ENCODE measurements at regions not wholly inside any gene's neighbourhood (a gene's known extent, or its start where the extent isn't known, plus 50 kb on each side); places are given as distances from the start of the nearest gene placed in this dataset.
A peak's percentile ranks its signal among the peaks of the same experiment; 100 is the strongest.

DNA sequence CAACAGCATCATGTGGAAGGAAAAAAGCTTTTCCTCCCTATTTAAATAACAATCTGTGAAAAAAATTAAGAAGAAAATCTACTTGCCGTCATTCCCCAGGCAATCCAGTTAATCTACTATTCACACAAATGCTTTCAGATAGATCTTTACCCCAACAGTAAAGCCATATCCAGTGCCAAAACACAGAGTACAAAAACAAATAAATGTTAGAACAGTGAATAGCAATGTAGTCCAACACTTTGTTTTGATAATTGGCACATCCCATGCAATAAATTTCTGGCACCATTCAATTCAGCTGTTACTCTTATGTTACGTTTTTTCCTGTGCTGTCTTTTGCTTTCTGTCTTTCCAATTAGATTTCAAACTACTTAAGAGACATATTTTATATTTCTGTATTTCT, 2245.5 kb upstream of the WWC1 start:
- Histone ChIP-seq H3K9me2 (ENCODE audit: insufficient read depth, low read length) (no peaks in the 10 kb centered on the region), H3K79me2 (replicated peaks; ENCODE audit: insufficient read depth, low read length) (no peaks in the 10 kb centered on the region), H2AFZ (ENCODE audit: low read depth, low read length) (no peak overlapping the region), H3K27me3 (ENCODE audit: insufficient read depth, low read depth, low read length) (no peaks in the 10 kb centered on the region), H4K20me1 (ENCODE audit: insufficient read depth) (no peaks in the 10 kb centered on the region), H3F3A (ENCODE audit: insufficient read depth, low read length, poor library complexity, severe bottlenecking) (peaks cover 3% of the 10 kb centered on the region), H3K9ac (ENCODE audit: low read length) (no peak overlapping the region), H3K4me2 (ENCODE audit: low read length) (no peak overlapping the region), H3K36me3 (ENCODE audit: insufficient read depth, low read length) (no peaks in the 10 kb centered on the region), H3K9me3 (ENCODE audit: low read length) (no peaks in the 10 kb centered on the region), H3K4me3 (ENCODE audit: low read length) (no peak overlapping the region), H3K27ac (ENCODE audit: low read length) (no peak overlapping the region)
- TF ChIP-seq EP300 (conservative IDR thresholded peaks at IDR 0.05; ENCODE audit: poor library complexity, severe bottlenecking) (no peak), RAD21 (conservative IDR thresholded peaks at IDR 0.05) (no peak), EZH2 (IDR thresholded peaks at IDR 0.05; ENCODE audit: borderline replicate concordance, insufficient read depth, low read length, poor library complexity, severe bottlenecking) (no peak), SMC3 (conservative IDR thresholded peaks at IDR 0.05; ENCODE audit: poor library complexity) (no peak), MXI1 (conservative IDR thresholded peaks at IDR 0.05; ENCODE audit: poor library complexity, severe bottlenecking) (no peak), POLR2AphosphoS5 (IDR thresholded peaks at IDR 0.05) (no peak), TAF1 (IDR thresholded peaks at IDR 0.05; ENCODE audit: low read depth) (no peak)
- TF ChIP-seq, protein P1, sequence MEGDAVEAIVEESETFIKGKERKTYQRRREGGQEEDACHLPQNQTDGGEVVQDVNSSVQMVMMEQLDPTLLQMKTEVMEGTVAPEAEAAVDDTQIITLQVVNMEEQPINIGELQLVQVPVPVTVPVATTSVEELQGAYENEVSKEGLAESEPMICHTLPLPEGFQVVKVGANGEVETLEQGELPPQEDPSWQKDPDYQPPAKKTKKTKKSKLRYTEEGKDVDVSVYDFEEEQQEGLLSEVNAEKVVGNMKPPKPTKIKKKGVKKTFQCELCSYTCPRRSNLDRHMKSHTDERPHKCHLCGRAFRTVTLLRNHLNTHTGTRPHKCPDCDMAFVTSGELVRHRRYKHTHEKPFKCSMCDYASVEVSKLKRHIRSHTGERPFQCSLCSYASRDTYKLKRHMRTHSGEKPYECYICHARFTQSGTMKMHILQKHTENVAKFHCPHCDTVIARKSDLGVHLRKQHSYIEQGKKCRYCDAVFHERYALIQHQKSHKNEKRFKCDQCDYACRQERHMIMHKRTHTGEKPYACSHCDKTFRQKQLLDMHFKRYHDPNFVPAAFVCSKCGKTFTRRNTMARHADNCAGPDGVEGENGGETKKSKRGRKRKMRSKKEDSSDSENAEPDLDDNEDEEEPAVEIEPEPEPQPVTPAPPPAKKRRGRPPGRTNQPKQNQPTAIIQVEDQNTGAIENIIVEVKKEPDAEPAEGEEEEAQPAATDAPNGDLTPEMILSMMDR (IDR thresholded peaks at IDR 0.05; ENCODE audit: poor library complexity, severe bottlenecking): no peak
- TF ChIP-seq, protein P2, sequence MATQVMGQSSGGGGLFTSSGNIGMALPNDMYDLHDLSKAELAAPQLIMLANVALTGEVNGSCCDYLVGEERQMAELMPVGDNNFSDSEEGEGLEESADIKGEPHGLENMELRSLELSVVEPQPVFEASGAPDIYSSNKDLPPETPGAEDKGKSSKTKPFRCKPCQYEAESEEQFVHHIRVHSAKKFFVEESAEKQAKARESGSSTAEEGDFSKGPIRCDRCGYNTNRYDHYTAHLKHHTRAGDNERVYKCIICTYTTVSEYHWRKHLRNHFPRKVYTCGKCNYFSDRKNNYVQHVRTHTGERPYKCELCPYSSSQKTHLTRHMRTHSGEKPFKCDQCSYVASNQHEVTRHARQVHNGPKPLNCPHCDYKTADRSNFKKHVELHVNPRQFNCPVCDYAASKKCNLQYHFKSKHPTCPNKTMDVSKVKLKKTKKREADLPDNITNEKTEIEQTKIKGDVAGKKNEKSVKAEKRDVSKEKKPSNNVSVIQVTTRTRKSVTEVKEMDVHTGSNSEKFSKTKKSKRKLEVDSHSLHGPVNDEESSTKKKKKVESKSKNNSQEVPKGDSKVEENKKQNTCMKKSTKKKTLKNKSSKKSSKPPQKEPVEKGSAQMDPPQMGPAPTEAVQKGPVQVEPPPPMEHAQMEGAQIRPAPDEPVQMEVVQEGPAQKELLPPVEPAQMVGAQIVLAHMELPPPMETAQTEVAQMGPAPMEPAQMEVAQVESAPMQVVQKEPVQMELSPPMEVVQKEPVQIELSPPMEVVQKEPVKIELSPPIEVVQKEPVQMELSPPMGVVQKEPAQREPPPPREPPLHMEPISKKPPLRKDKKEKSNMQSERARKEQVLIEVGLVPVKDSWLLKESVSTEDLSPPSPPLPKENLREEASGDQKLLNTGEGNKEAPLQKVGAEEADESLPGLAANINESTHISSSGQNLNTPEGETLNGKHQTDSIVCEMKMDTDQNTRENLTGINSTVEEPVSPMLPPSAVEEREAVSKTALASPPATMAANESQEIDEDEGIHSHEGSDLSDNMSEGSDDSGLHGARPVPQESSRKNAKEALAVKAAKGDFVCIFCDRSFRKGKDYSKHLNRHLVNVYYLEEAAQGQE (IDR thresholded peaks at IDR 0.05; ENCODE audit: borderline replicate concordance): no peak

GRCh38 chr5:166046956-166047355, 2244.5 kb upstream of the WWC1 start:
- Histone ChIP-seq H3K4me3 (ENCODE audit: low read length) (no peak overlapping the region), H3K9me2 (ENCODE audit: insufficient read depth, low read length) (no peaks in the 10 kb centered on the region), H3K79me2 (replicated peaks; ENCODE audit: insufficient read depth, low read length) (no peaks in the 10 kb centered on the region), H3K9ac (ENCODE audit: low read length) (no peak overlapping the region), H4K20me1 (ENCODE audit: insufficient read depth) (no peaks in the 10 kb centered on the region), H3F3A (ENCODE audit: insufficient read depth, low read length, poor library complexity, severe bottlenecking) (peaks cover 3% of the 10 kb centered on the region), H2AFZ (ENCODE audit: low read depth, low read length) (no peak overlapping the region), H3K27me3 (ENCODE audit: insufficient read depth, low read depth, low read length) (no peaks in the 10 kb centered on the region), H3K36me3 (ENCODE audit: insufficient read depth, low read length) (no peaks in the 10 kb centered on the region), H3K9me3 (ENCODE audit: low read length) (no peaks in the 10 kb centered on the region), H3K27ac (ENCODE audit: low read length) (peak overlapping the region; percentile 6), H3K4me2 (ENCODE audit: low read length) (no peak overlapping the region)
- TF ChIP-seq, protein P2 (IDR thresholded peaks at IDR 0.05; ENCODE audit: borderline replicate concordance): peak; percentile 93
- TF ChIP-seq RAD21 (conservative IDR thresholded peaks at IDR 0.05) (no peak), EZH2 (IDR thresholded peaks at IDR 0.05; ENCODE audit: borderline replicate concordance, insufficient read depth, low read length, poor library complexity, severe bottlenecking) (no peak), SMC3 (conservative IDR thresholded peaks at IDR 0.05; ENCODE audit: poor library complexity) (no peak), POLR2AphosphoS5 (IDR thresholded peaks at IDR 0.05) (peak; percentile 44), EP300 (conservative IDR thresholded peaks at IDR 0.05; ENCODE audit: poor library complexity, severe bottlenecking) (no peak), TAF1 (IDR thresholded peaks at IDR 0.05; ENCODE audit: low read depth) (no peak), MXI1 (conservative IDR thresholded peaks at IDR 0.05; ENCODE audit: poor library complexity, severe bottlenecking) (no peak)
- TF ChIP-seq, protein P1 (IDR thresholded peaks at IDR 0.05; ENCODE audit: poor library complexity, severe bottlenecking): no peak
